H1 (cell line): ENCODE measurements at regions not wholly inside any gene's neighbourhood (a gene's known extent, or its start where the extent isn't known, plus 50 kb on each side); places are given as distances from the start of the nearest gene placed in this dataset.

Experiments used
- CTCF ChIA-PET: fragments of 300-600 bp; sonication (Branson Sonifier 250); formaldehyde crosslinking; loops from one replicate; lab custom pipeline; 2021; ENCODE audit not compliant: partially characterized antibody; lab: Charles Lee
- POLR2A ChIA-PET: fragments of 300-600 bp; sonication (Branson Sonifier 250); formaldehyde crosslinking; loops from one replicate; lab custom pipeline; 2021; ENCODE audit warnings: inconsistent platforms; ENCODE audit not compliant: partially characterized antibody; lab: Charles Lee
- DNase-seq, 2 experiments: peaks; one replicate each; pipeline versions ENCODE4 v3.0.0 to v3.0.0-alpha.2; 2010 to 2022; ENCODE audit warnings: low spot score in 2 of 2, low read depth in 1 of 2, mixed read lengths in 1 of 2
- FAIRE-seq: peaks from 2 replicates; lab custom pipeline; 2011; peaks lifted over from hg19 to GRCh38; lab: Jason Lieb, UNC
- H2AFZ ChIP-seq: 2 replicates; pipeline ENCODE4 v1.8.1; 2012; ENCODE audit warnings: low read length, inconsistent platforms
- H2AK5ac ChIP-seq: 2 replicates; pipeline ENCODE4 v1.6.1; 2013; ENCODE audit warnings: low read depth, low read length
- H2BK120ac ChIP-seq: replicated peaks from 2 replicates; pipeline ENCODE3; 2013; ENCODE audit warnings: low read depth, low read length, inconsistent platforms
- H2BK12ac ChIP-seq: 2 replicates; pipeline ENCODE4 v1.6.1; 2013; ENCODE audit warnings: low read depth, low read length
- H2BK15ac ChIP-seq: 2 replicates; pipeline ENCODE4 v1.6.1; 2013; ENCODE audit warnings: low read length
- H2BK20ac ChIP-seq: 2 replicates; pipeline ENCODE4 v1.6.1; 2013; ENCODE audit warnings: low read length
- H2BK5ac ChIP-seq: 2 replicates; pipeline ENCODE4 v1.6.1; 2013; ENCODE audit warnings: low read depth, low read length
- H3K14ac ChIP-seq: 2 replicates; pipeline ENCODE4 v1.6.1; 2013; ENCODE audit warnings: inconsistent platforms; ENCODE audit not compliant: insufficient read length
- H3K18ac ChIP-seq: 2 replicates; pipeline ENCODE4 v1.6.1; 2013; ENCODE audit warnings: low read length; ENCODE audit errors: extremely low read depth
- H3K23ac ChIP-seq: 2 replicates; pipeline ENCODE4 v1.6.1; 2013; ENCODE audit warnings: inconsistent platforms; ENCODE audit not compliant: insufficient read length
- H3K23me2 ChIP-seq: 2 replicates; pipeline ENCODE4 v1.6.1; 2013; ENCODE audit warnings: low read depth, low read length
- H3K27ac ChIP-seq: 2 replicates; pipeline ENCODE4 v1.6.1; 2011; ENCODE audit warnings: low read depth, low read length, inconsistent platforms
- H3K27me3 ChIP-seq, 4 experiments: replicated peaks in 1 of 4; 1 replicate in 1 of 4; 2 replicates in 3 of 4; pipeline versions ENCODE4 v1.6.1 to v1.8.1; 2011 to 2013; ENCODE audit warnings: low read length in 3 of 4, mild to moderate bottlenecking in 3 of 4, inconsistent platforms in 2 of 4, mixed read lengths in 2 of 4, moderate library complexity in 1 of 4; ENCODE audit not compliant: control insufficient read depth in 3 of 4, insufficient read depth in 3 of 4; ENCODE audit errors: extremely low read depth in 1 of 4
- H3K36me3 ChIP-seq, 4 experiments: 2 replicates each; pipeline versions ENCODE4 v1.6.1 to v1.8.1; 2011 to 2013; ENCODE audit warnings: mild to moderate bottlenecking in 4 of 4, low read length in 3 of 4, moderate library complexity in 2 of 4, control low read depth in 1 of 4, inconsistent platforms in 1 of 4; ENCODE audit not compliant: insufficient read depth in 4 of 4, control insufficient read depth in 2 of 4
- H3K4ac ChIP-seq: replicated peaks from 2 replicates; pipeline ENCODE3; 2013; ENCODE audit warnings: low read length, low read depth, mixed read lengths, inconsistent platforms; ENCODE audit not compliant: insufficient read length
- H3K4me1 ChIP-seq, 4 experiments: replicated peaks in 1 of 4; 1 replicate in 1 of 4; 2 replicates in 3 of 4; pipeline versions ENCODE4 v1.6.1 to v1.8.1; 2011 to 2013; ENCODE audit warnings: low read length in 3 of 4, inconsistent platforms in 2 of 4, mixed read lengths in 1 of 4; ENCODE audit not compliant: insufficient read depth in 4 of 4, control insufficient read depth in 3 of 4
- H3K4me2 ChIP-seq, 2 experiments: 2 replicates each; pipeline versions ENCODE4 v1.6.1 to v1.8.1; 2011 to 2013; ENCODE audit warnings: low read depth in 2 of 2, low read length in 2 of 2, control low read depth in 1 of 2, inconsistent platforms in 1 of 2, mild to moderate bottlenecking in 1 of 2; ENCODE audit not compliant: insufficient read depth in 1 of 2
- H3K4me3 ChIP-seq, 4 experiments: fragments of 200-600, 300-600 bp in 1 of 4; sonication (generic), shearing (Covaris generic), sonication (Bioruptor Twin) in 1 of 4; 2 replicates each; pipeline versions ENCODE4 v1.5.1 to v1.8.1; 2011 to 2016; ENCODE audit warnings: low read length in 4 of 4, low read depth in 3 of 4, control low read depth in 2 of 4, inconsistent platforms in 2 of 4, mild to moderate bottlenecking in 2 of 4, mixed read lengths in 1 of 4, moderate library complexity in 1 of 4; ENCODE audit not compliant: insufficient read depth in 2 of 4; ENCODE audit errors: extremely low read depth in 1 of 4
- H3K56ac ChIP-seq: replicated peaks from 2 replicates; pipeline ENCODE3; 2013; ENCODE audit warnings: low read depth, mild to moderate bottlenecking, mixed read lengths, low read length, inconsistent platforms; ENCODE audit not compliant: insufficient read length
- H3K79me1 ChIP-seq: 2 replicates; pipeline ENCODE4 v1.6.1; 2013; ENCODE audit warnings: low read depth, low read length, control low read depth
- H3K79me2 ChIP-seq, 2 experiments: 2 replicates each; pipeline versions ENCODE4 v1.6.1 to v1.8.1; 2012 to 2013; ENCODE audit warnings: low read length in 2 of 2, mild to moderate bottlenecking in 2 of 2, inconsistent platforms in 1 of 2; ENCODE audit not compliant: insufficient read depth in 2 of 2, control insufficient read depth in 1 of 2
- H3K9ac ChIP-seq, 4 experiments: replicated peaks in 1 of 4; 1 replicate in 1 of 4; 2 replicates in 3 of 4; pipeline versions ENCODE4 v1.6.1 to v1.8.1; 2011 to 2013; ENCODE audit warnings: low read depth in 3 of 4, low read length in 3 of 4, control low read depth in 2 of 4, mild to moderate bottlenecking in 2 of 4, moderate library complexity in 2 of 4, inconsistent platforms in 1 of 4; ENCODE audit errors: extremely low read depth in 1 of 4
- H3K9me3 ChIP-seq, 2 experiments: 2 replicates each; pipeline versions ENCODE4 v1.6.1 to v1.8.1; 2012 to 2013; ENCODE audit warnings: mild to moderate bottlenecking in 2 of 2, moderate library complexity in 2 of 2, control low read depth in 1 of 2, inconsistent platforms in 1 of 2, low read depth in 1 of 2, low read length in 1 of 2, mixed read lengths in 1 of 2; ENCODE audit not compliant: insufficient read depth in 2 of 2
- H4K20me1 ChIP-seq, 2 experiments: replicated peaks in 1 of 2; 2 replicates each; pipeline versions ENCODE3 to v1.8.1; 2011 to 2013; ENCODE audit warnings: inconsistent platforms in 2 of 2, low read length in 2 of 2, mild to moderate bottlenecking in 1 of 2; ENCODE audit not compliant: insufficient read depth in 2 of 2, control insufficient read depth in 1 of 2
- H4K5ac ChIP-seq: 2 replicates; pipeline ENCODE4 v1.6.1; 2013; ENCODE audit warnings: low read length, low read depth, mixed read lengths, inconsistent platforms; ENCODE audit not compliant: insufficient read length
- H4K8ac ChIP-seq: 2 replicates; pipeline ENCODE4 v1.8.0; 2013; ENCODE audit warnings: mild to moderate bottlenecking, moderate library complexity, low read length, inconsistent platforms; ENCODE audit not compliant: insufficient read depth; ENCODE audit errors: extremely low read depth
- H4K91ac ChIP-seq: replicated peaks from 2 replicates; pipeline ENCODE3; 2013; ENCODE audit warnings: low read length, mixed read lengths, inconsistent platforms; ENCODE audit not compliant: insufficient read length
- ATF2 ChIP-seq: IDR thresholded peaks from 2 replicates; pipeline ENCODE4 v1.6.1; 2012; ENCODE audit warnings: low read length, inconsistent platforms
- BACH1 ChIP-seq: IDR thresholded peaks from 2 replicates; pipeline ENCODE4 v1.6.1; 2012; ENCODE audit warnings: low read length, improper control_type of control experiment
- BRCA1 ChIP-seq: IDR thresholded peaks from 2 replicates; pipeline ENCODE4 v1.6.1; 2012; ENCODE audit warnings: low read depth, low read length, improper control_type of control experiment
- EGR1 ChIP-seq: IDR thresholded peaks from 2 replicates; pipeline ENCODE4 v1.6.1; 2011; ENCODE audit warnings: low read depth, low read length, borderline replicate concordance
- EZH2 ChIP-seq: fragments of 200-600 bp; sonication (generic); IDR thresholded peaks from 2 replicates; pipeline ENCODE4 v1.7.1; 2012; ENCODE audit warnings: low read depth, mild to moderate bottlenecking, moderate library complexity, low read length, inconsistent platforms; ENCODE audit not compliant: severe bottlenecking
- GTF2F1 ChIP-seq: IDR thresholded peaks from 2 replicates; pipeline ENCODE4 v1.6.1; 2012; ENCODE audit warnings: low read depth, low read length, improper control_type of control experiment, borderline replicate concordance
- HDAC2 ChIP-seq, 2 experiments: fragments of 300-600 bp in 1 of 2; sonication (generic) in 1 of 2; IDR thresholded peaks; 2 replicates each; pipeline ENCODE4 v1.6.1; 2011 to 2012; ENCODE audit warnings: low read depth in 2 of 2, low read length in 2 of 2, mild to moderate bottlenecking in 2 of 2, moderate library complexity in 2 of 2, borderline replicate concordance in 1 of 2, inconsistent platforms in 1 of 2
- JUND ChIP-seq: IDR thresholded peaks from 2 replicates; pipeline ENCODE4 v1.6.1; 2011; ENCODE audit warnings: mild to moderate bottlenecking, improper control_type of control experiment, low read length
- KDM1A ChIP-seq: fragments of 200-600, 300-600 bp; sonication (generic); IDR thresholded peaks from 2 replicates; pipeline ENCODE4 v1.7.1; 2016; ENCODE audit warnings: mild to moderate bottlenecking, low read length, borderline replicate concordance
- POLR2A ChIP-seq, 2 experiments: IDR thresholded peaks; 1 replicate in 1 of 2; 2 replicates in 1 of 2; pipeline ENCODE4 v1.6.1; 2011; ENCODE audit warnings: low read depth in 2 of 2, low read length in 2 of 2, mild to moderate bottlenecking in 2 of 2; ENCODE audit errors: control extremely low read depth in 1 of 2
- RXRA ChIP-seq: IDR thresholded peaks from 2 replicates; pipeline ENCODE4 v1.6.1; 2011; ENCODE audit warnings: low read depth, mild to moderate bottlenecking, low read length, moderate library complexity; ENCODE audit not compliant: insufficient read depth
- SIRT6 ChIP-seq: IDR thresholded peaks from one replicate; pipeline ENCODE4 v1.7.1; 2012; ENCODE audit warnings: low read length, inconsistent platforms
- TBP ChIP-seq: IDR thresholded peaks from 2 replicates; pipeline ENCODE4 v1.6.1; 2011; ENCODE audit warnings: low read depth, low read length, improper control_type of control experiment
- WGBS, 2 experiments: shearing (Covaris generic) in 1 of 2; methylation state at CpG; one replicate each; pipeline versions ENCODE4 v1.1.6 to v1.1.7; 2013 to 2015; ENCODE audit warnings: low lambda C conversion rate in 2 of 2, mixed read lengths in 2 of 2, inconsistent platforms in 1 of 2, low coverage in 1 of 2, missing lambda C conversion rate in 1 of 2; ENCODE audit not compliant: insufficient replicate concordance in 2 of 2, insufficient coverage in 1 of 2, insufficient read length in 1 of 2; ENCODE audit errors: extremely low coverage in 1 of 2, missing lambda C conversion rate in 1 of 2; 5-methylcytosine and 5-hydroxymethylcytosine counted together

- Histone ChIP-seq H4K8ac (no peak overlapping the region), H3K4ac (no peak overlapping the region), H3K36me3 (no peaks in the 10 kb centered on the region), H3K4me3 (no peak overlapping the region), H3K4me1 (peaks cover 0 to 16% (median 5%) of the 10 kb centered on the region in 4 experiments; a peak in 4 of 7 replicates), H3K23ac (no peak overlapping the region), H3K23me2 (no peaks in the 10 kb centered on the region), H3K56ac (no peak overlapping the region), H2BK5ac (peak overlapping the region; percentile 6; the same call in 1 of the 2 replicates), H3K4me2 (peak overlapping the region in 1 of 2 experiments; percentile 4; a peak in 1 of 4 replicates), H3K9me3 (no peaks in the 10 kb centered on the region), H3K9ac (no peak overlapping the region), H2BK15ac (0 out of 2 replicates have a peak overlapping the region, but pooled peaks have one; percentile 34), H3K79me2 (no peaks in the 10 kb centered on the region), H2BK20ac (no peak overlapping the region), H3K18ac (no peak overlapping the region), H2BK12ac (peak overlapping the region; percentile 88; the same call in 1 of the 2 replicates), H4K20me1 (no peaks in the 10 kb centered on the region), H2AFZ (peak overlapping the region; percentile 98), H3K27ac (no peak overlapping the region), H3K27me3 (no peaks in the 10 kb centered on the region), H4K5ac (no peak overlapping the region), H3K14ac (no peak overlapping the region), H2AK5ac (no peak overlapping the region), H3K79me1 (no peaks in the 10 kb centered on the region), H2BK120ac (no peak overlapping the region), H4K91ac (no peak overlapping the region)
- 62% methylated on average over 2 of the region's 2 CpGs; no CpG with 5 or more reads in 1 of the 2 experiments for WGBS, 2 experiments
- FAIRE-seq (no peak), DNase-seq (no peak)
- ChIA-PET CTCF (interaction anchor here (0.5 to 5.8 kb wide), 61 partner anchors 8 to 1251 kb away, joined by 3 to 70 read pairs (median 4); no protein-coding TSS in a partner anchor), POLR2A (interaction anchor here (0.7 to 1.1 kb wide), 2 partner anchors 18 to 89 kb away, joined by 3 read pairs; no protein-coding TSS in a partner anchor)
- TF ChIP-seq EGR1 (no peak), SIRT6 (no peak), HDAC2 (IDR thresholded peaks at IDR 0.05; ENCODE audit: borderline replicate concordance in 1 of 2, low read depth in 2 of 2, low read length in 2 of 2) (no peak), POLR2A (IDR thresholded peaks at IDR 0.05; ENCODE audit: control extremely low read depth in 1 of 2, low read depth in 2 of 2, low read length in 2 of 2) (no peak), EZH2 (no peak), BRCA1 (no peak), ATF2 (no peak), TBP (no peak), RXRA (no peak), BACH1 (no peak), KDM1A (no peak), JUND (no peak), GTF2F1 (no peak)
These were observed 334.2 kb upstream of the CAMK1G start for GRCh38 chr1:209249280-209249670.
